ENCODE measurements at regions not wholly inside any gene's neighbourhood (a gene's known extent, or its start where the extent isn't known, plus 50 kb on each side); places are given as distances from the start of the nearest gene placed in this dataset.
"Not testable (repeated sequence)": the region's sequence is repeated elsewhere in the genome, so short reads cannot be mapped to it uniquely, and the experiment has no call there.

GRCh38 chr6:140663772-140664171, 1289.3 kb upstream of the CITED2 start:
- DNase-seq (ENCODE audit: low read depth) = no peak
- no peak overlapping the region for H3K4me3 ChIP-seq (ENCODE audit: low read depth, low read length)
- TF ChIP-seq CTCF (IDR thresholded peaks at IDR 0.05; ENCODE audit: insufficient read depth, low read length) = no peak

GRCh38 chr6:140663094-140663493, 1288.6 kb upstream of the CITED2 start:
- no peak for TF ChIP-seq CTCF (IDR thresholded peaks at IDR 0.05; ENCODE audit: insufficient read depth, low read length)
- H3K4me3 ChIP-seq (ENCODE audit: low read depth, low read length) = no peak overlapping the region
- no peak for DNase-seq (ENCODE audit: low read depth)

GRCh38 chr6:140661691-140662090, 1287.2 kb upstream of the CITED2 start:
- DNase-seq (ENCODE audit: low read depth) = peak; percentile 7
- no peak for TF ChIP-seq CTCF (IDR thresholded peaks at IDR 0.05; ENCODE audit: insufficient read depth, low read length)
- no peak overlapping the region for H3K4me3 ChIP-seq (ENCODE audit: low read depth, low read length)

- no peak overlapping the region for H3K4me3 ChIP-seq (ENCODE audit: low read depth, low read length)
- peak; percentile 37 for DNase-seq (ENCODE audit: low read depth)
- TF ChIP-seq CTCF (IDR thresholded peaks at IDR 0.05; ENCODE audit: insufficient read depth, low read length) = no peak
Observed at GRCh38 chr6:140660295-140660694, 1285.8 kb upstream of the CITED2 start.

GRCh38 chr6:140653972-140654371, 1279.5 kb upstream of the CITED2 start:
- DNase-seq (ENCODE audit: low read depth) = no peak
- H3K4me3 ChIP-seq (ENCODE audit: low read depth, low read length) = no peak overlapping the region
- no peak for TF ChIP-seq CTCF (IDR thresholded peaks at IDR 0.05; ENCODE audit: insufficient read depth, low read length)

GRCh38 chr6:140653506-140653905, 1279.1 kb upstream of the CITED2 start:
- no peak overlapping the region for H3K4me3 ChIP-seq (ENCODE audit: low read depth, low read length)
- no peak for TF ChIP-seq CTCF (IDR thresholded peaks at IDR 0.05; ENCODE audit: insufficient read depth, low read length)
- no peak for DNase-seq (ENCODE audit: low read depth)

GRCh38 chr6:140649502-140649901, 1275.1 kb upstream of the CITED2 start:
- H3K4me3 ChIP-seq (ENCODE audit: low read depth, low read length); DNase-seq (ENCODE audit: low read depth): not testable (repeated sequence)

GRCh38 chr6:140647322-140647721, 1272.9 kb upstream of the CITED2 start:
- DNase-seq (ENCODE audit: low read depth); H3K4me3 ChIP-seq (ENCODE audit: low read depth, low read length): not testable (repeated sequence)
